Stimulated activated CD4-positive, alpha-beta T cell treated with anti-CD3 and anti-CD28 coated beads, Interleukin-1b, Interleukin-23, amount 100 ng/mL, for 48 hours (primary cell): ENCODE measurements at regions not wholly inside any gene's neighbourhood (a gene's known extent, or its start where the extent isn't known, plus 50 kb on each side); places are given as distances from the start of the nearest gene placed in this dataset.
"Not testable (repeated sequence)": the region's sequence is repeated elsewhere in the genome, so short reads cannot be mapped to it uniquely, and the experiment has no call there.

Experiments used
- DNase-seq: peaks from one replicate; pipeline ENCODE4 v3.0.0-alpha.2; 2020

DNA sequence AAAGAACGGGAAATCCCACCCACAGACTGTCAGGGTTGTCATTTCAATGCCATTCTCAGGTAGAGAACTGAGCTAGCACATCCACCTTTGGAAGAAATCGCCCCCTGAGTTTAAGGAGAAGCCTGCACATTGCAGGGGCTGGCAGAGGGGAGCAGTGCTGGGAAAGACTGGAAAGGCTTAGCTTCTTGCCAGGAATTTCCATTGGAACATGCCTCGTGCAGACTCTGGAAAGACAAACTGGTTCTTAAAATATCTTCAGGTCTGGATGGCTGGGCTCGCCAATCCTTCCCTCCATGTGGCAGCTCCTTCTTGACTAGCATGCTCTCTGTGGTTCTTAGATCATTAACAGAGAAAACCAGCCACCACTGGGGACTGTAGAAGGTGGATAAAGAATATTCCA, 414.1 kb downstream of the TSHZ3 start:
- no peak for DNase-seq

DNA sequence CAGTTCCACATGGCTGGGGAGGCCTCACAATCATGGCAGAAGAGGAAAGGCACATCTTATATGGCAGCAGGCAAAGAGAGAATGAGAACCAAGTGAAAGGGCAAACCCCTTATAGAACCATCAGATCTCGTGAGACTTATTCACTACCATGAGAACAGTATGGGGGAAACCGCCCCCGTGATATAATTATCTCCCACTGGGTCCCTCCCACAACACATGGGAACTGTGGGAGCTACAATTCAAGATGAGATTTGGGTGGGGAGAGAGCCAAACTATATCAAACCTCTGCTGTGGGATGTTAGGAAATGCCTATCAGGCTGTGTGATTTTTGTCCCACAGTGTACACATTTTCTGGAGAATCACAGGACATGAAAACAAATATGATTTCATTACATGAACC, 415.8 kb downstream of the TSHZ3 start:
- DNase-seq = not testable (repeated sequence)

DNA sequence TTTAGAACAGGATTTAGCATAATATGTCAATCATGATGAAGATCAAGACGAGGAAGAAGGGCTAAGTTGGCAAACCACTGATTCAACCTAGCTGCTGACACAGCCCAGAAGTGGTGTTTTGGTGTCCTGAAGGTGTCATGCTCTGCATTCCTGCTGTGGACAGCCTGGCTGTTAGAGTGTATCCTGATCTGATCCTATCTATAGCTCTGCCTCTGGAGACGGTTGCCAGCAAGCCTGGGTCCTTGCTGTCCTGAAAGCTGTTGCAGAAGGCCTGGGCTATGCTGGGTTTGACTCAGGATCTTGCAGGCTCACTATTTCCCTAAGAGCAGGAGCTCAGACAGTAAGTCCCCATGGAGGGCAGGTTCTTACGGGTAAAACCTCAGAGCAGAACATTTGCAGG, 416.4 kb downstream of the TSHZ3 start:
- no peak for DNase-seq

DNA sequence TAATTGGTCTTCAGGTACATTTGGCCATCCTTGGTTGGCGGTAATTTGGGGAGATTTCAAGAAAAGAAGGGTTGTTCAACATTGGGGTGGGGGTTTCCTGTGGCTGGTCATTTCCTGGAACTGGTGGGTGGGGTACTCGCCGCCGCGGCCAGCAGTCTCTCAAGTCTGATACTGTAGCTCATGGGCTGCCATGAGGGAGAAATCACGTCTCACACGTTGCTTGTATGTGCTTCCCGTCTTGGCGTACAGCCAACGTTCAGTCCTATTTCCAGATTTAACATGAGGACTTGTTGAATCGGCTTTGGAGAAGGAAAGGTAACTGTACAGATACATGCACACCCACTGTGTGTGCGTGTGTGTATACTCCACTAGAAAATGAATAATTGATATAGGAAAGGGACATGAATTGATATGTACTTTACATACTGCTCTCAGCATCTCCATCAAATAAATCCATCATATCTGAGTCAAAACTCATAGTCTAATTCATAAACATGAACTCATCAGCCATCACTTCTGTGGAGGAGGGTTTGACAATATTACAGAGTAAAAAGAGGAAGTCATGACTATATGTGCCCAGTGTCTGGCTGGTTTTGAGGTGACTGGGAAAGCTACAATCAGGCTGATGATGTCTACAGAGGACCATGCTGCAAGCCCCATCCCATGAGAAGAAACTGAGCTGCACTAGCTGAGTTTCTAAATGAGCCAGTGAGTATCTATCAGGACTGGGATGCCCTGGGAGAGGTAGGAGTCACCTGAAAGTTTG, 418.1 kb downstream of the TSHZ3 start:
- DNase-seq = no peak

DNA sequence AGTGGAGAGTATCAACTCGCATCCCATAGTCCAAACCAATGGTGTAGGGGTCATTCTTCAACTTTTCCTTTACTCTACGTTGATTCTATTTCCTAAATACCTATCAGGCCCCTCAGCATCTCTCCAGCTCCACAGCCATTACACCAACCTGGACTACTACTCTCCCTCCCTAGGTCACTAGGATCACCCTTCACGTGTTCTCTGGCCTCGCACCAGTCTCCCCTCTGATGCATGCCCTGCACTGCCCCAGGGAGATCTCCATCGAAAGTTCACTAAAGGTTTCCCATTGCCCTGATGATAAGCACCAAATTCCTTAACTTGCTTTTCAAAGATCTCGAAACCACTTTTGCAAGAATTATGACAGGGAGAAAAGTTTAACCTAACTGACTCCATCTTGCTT, 421.5 kb downstream of the TSHZ3 start:
- no peak for DNase-seq

DNA sequence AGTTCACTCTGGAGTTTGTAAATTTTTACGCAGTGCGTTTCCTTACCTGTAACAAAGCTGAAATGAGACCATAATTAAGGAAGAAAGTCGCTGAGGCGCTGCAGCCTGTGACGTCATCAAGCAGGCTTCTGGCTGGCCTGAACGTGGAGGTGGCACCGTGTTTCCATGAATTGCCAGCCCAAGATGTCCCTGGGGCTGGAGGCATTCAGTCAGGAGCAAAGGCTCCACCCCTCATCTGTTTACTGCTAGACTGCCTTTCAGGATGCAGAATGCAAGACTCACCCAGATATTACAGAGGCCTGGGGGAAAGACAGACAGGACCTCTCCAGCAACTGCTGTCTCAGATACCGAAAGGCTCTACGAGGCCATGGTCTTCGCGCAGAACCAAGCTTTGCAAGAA, 424.6 kb downstream of the TSHZ3 start:
- DNase-seq = no peak

DNA sequence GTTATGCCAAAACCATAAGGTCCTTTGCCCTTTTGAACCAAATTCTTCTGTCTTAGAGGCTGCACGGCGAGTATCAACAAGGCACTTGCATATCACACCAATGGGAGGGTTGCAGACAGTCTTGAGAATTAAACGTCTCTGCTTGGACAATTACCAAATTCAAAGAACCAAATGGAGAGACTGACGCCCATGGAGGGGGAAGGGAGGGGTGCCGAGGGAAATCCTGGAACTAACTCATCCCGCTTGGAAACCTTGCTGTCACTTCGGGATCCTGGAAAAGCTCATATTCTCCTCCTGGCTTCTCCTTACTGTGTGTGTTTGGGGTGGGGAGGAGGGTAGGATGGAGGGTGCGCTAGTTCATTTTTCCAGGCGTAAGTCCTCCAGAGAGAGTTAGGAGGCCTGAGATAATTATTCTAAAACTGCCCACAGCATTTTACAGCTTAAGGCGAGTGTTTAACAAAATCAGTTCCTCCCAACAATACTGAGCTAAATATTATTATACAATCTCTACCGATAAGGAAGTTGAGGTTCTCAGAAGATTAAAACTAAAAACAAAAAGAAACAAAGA, 425.1 kb downstream of the TSHZ3 start:
- DNase-seq = no peak

DNA sequence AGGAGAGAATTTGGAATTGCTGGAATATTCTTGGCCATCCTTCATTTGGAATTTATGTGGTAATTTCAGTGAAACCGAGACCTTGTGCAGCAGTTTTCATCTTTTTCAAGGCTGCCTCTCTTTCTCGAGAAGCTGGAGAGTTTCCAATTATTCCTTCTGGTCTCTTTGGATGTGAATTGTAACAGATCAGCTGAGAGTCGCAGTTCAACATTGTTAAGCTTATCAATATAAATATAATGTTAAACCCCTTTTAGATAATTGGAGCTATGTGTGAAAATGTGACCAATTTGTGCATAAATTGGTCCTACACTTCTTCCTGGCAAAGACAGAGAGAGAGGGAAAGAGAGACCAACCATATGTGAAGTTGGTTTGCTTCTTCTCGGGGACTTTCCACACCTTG, 425.6 kb downstream of the TSHZ3 start:
- DNase-seq = no peak

DNA sequence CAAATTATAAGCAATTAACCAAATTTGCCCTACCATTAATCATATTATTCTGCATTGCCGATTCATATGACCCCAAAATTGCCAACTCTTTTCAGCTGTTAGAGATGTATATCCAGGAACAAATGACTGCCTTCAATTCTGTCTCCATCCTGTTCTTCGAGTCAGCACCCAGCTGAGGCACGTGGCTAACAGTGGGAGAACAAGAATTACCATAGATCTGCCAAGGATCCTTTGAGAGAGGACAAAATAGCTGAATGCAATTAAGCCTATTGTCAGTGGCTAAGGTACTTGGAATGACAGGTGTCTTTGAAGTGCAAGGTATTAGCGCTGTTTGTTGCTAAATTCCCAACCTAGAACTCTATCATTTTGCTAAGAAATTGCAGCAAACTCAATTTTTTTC, 426.1 kb downstream of the TSHZ3 start:
- no peak for DNase-seq

DNA sequence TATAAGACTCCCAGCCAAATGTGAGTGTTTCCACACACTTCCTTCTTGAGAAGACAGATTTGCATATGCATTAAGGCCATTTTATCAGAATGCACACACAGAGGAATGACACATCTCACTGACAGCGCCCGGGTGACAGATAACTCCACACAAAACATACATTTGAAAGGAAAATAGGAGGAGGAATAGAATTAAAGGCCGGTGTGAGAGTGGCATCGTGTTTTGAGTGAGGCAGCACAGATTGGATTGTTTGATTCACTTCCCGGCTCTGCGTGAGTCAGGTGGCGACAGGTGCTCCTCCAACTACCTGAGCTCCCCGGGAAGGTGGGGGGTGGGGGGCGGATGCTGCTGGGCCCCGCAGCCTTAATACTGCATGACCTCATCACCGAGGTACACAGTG, 429.0 kb downstream of the TSHZ3 start:
- no peak for DNase-seq

DNA sequence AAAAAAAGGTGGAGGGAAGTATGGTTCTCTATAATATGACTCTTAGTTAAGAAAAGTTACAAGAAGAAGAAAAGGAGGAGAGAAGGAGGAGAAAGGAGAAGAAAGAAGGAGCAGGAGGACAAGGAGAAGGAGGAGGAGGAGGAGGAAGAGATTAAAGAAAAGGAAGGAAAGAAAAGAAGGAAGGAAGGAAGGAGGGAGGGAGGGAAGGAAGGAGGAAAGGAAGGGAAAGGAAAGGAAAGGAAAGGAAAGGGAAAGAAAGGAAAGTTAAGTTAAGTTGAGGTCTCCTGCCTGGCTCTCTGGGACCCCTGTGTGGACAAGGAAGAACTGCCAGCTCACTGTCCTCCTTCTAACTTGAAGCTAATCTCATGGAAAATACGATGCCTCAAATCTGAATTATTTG, 429.5 kb downstream of the TSHZ3 start:
- no peak for DNase-seq

DNA sequence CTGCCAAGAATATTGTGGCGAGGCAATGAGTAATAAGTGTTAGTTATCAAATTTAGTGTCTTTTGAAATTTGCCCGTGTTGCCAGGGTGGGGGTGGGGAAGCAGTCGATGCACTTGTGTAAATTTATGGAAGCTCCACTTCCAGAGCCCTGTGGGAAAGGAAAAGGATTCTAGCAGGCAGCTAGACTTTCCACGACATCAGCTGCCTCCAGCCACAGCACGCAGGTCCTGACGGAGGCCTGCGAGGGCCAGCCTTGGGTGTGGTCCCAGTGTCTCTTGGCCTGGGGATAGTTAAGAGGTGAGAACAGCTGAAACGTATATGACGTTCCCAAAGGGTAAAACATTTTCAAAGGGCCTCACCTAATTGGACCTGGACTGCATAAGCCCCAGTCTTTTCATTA, 433.0 kb downstream of the TSHZ3 start:
- no peak for DNase-seq

DNA sequence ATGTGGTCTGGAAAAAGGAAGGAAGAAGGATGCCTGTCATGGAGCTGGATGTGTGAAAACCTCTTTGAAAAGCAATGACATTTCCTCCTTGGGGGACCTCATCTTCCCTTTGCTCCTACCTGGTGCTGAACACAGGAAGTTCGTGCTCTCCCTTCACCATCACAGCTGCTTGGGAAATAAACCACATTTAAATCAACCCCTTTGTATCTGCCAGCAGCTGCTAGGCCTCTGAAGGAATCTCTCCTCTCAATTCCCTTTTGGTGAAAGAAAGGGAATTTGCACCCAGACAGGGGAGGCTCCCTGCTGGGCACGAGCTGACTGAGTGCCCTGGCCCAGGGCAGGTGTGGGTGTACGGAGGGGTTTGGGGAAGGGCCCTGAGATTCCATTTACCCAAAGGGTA, 437.7 kb downstream of the TSHZ3 start:
- DNase-seq = no peak

DNA sequence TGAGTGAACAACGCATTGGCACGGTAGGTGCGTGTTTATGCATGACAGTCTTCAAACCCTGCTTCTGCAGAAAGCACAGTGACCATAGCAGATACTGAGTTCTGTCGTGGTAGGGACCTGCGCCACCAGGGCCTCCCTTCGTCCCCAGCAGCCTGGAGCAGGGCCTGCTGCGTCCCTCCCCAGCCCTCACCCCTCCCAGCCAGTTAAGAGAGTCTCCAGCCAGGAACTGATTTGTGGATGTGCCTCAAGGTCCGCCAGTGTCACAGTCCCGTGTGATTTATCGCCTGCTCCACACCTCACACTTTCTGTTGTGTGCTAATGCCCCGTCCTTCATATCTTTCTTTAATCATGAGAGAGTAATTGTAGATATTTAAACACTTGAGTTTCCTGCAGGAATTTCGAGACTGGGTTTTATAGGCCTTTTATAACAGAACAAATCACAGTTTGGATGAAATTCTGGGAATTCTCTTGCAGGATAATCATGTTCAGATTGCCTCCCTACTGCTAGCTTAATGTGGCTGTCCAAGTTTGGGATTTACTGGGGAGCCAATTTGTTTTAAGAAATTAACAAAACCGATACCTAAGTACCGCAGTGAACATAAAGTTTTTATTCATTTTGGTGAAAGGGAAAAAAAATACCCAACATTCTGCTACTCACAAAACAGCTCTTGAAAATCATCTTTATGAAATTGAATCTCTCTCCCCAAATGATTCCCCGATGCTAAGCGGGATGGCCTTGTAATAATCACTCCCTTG, 438.6 kb downstream of the TSHZ3 start:
- DNase-seq = no peak

DNA sequence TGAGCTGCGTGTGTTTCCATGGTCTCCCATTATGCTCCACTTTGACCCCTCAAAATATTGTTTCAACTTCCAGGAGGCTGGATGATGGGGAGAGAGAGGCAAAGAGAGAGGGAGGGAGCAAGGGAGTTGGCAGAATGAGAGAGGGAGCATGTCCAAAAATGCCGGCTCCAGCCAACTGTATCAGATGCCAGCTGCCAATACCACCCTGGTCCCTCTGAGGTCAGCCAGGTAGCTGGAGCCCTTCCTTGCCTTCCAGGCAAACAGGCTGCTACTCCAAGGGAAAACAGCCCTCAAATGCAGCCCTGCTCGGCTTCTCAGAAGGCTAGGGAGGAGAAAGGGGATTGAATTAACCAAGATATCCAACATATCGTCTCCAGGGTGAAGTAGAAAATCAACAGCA, 440.0 kb downstream of the TSHZ3 start:
- no peak for DNase-seq

DNA sequence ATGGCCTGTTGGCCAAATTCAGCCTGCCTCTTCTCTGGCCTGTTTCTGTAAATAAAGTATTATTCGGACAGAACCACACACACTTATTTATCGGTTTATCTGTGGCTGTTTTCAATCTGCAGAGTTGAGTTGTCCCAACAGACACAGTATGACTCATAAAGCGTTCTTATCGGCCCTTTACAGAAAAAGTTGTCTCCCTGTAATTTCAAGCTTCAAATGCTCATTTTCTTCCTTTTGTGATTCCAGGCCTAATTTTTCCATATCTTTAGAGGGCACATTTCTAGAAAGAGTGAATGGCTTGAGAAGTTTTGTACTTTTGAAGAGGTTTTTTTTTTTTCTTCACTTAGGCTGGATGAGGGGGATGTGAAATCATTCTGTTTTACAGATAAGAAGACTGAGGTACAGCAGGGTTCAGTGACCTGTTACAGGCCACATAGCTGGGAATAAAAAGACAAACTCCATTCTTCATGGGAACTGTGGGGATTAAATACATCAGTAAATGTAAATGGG, 440.9 kb downstream of the TSHZ3 start:
- DNase-seq = no peak

DNA sequence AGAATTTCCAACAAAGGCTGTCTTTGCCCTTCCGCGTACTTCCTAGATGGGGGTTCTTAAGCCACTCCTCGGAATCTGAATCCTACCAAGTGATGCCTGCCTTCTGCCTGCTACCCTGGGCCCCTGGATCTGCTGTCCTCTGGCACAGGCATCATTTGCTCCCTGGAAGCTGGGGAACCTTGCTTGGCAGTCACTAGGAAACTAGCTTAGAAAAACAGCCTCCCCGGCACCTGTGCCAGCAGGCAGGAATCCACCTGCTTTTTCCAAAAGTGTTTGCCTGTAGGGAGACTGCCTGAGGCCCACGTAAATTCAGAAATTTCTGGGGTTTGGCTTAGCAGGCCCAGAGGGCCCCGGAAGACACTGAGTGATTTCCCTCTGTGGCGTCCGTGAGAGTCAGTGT, 442.4 kb downstream of the TSHZ3 start:
- DNase-seq = no peak

DNA sequence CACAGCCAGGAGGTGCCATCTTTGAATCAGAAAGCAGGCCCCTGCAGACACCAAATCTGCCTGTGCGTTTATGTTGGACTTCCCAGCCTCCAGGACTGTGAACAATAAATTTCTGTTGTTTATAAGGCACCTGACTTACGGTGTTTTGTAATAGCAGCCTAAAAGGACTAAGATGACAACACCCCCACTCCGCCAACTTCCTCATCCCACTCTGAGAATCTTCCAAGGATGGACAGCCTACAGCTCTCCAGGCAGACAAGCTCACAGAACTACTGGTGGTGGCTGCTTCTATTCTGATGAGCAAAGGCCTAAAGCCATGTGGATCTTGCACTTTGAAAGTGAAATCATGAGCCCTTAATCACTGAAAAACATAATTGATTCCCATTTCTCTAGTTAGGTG, 449.2 kb downstream of the TSHZ3 start:
- no peak for DNase-seq

DNA sequence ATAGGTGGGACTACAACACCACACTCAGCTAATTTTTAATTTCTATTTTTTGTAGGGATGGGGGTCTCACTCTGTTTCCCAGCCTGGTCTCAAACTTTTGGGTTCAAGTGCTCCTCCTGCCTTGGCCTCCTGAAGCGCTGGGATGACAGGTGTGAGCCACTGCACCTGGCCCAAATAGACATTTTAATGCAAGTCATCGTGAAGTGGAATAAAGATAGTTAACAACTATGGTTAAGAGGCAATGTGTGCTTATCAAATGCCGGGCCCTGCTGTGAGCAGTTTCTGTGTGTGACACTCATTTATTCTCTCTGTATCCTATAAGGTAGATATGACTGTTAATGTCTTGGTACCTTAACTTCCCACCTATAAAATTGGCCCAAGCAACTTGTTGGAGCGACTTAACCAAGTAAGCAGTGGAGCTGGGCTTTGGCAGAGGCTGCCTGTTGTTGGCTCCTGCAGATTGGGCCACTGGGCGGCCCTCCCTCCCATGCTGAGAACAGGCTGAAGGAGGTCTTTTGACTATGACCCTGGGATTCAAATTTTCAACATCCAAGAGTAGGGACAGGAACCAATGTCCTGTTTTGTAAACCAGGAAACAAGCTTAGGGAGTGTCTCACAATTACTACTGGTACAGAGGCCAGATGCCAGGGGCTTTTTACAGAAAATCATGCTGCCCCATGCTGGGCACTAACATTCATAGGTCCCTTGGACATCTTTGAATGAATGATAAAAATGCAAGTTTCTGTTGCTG, 450.7 kb downstream of the TSHZ3 start:
- no peak for DNase-seq

DNA sequence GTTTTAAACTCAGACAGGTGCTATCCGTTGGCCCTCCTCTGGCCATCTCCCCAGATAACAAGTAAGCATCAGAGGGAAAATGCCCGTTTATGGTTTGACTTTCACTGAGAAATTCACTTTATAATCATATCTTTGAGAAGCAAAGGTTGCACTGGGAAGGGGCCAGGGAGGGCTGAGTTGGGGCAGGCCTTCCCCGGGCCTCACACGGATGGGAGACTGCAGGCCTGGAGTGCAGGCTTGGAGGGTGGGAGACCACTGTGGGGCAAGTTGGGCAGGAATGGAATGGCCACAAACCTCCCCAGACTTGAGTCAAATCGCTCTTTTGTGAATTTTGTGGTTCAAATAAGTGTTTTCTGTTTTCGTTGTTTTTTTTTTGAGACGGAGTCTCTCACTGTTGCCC, 451.7 kb downstream of the TSHZ3 start:
- no peak for DNase-seq

DNA sequence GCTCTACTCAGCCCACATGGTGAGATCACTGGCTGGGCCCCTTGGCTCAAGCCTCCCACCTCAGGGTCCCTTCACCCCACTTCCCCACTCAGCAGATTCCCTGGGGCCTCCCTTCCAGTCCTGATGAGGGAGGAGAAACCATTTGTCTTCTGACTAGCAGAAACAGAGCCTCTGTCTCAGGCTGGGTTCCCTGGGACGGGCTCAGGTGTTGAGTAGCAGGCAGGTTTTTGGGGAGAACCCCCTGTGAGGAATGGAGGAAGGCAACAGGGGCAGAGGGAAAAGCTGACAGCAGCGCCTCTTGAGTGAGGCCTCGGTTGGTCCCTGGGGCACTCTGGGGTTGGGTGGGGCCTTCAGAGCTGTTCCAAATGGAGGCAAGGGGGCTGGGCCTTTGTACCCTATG, 452.2 kb downstream of the TSHZ3 start:
- DNase-seq = no peak

DNA sequence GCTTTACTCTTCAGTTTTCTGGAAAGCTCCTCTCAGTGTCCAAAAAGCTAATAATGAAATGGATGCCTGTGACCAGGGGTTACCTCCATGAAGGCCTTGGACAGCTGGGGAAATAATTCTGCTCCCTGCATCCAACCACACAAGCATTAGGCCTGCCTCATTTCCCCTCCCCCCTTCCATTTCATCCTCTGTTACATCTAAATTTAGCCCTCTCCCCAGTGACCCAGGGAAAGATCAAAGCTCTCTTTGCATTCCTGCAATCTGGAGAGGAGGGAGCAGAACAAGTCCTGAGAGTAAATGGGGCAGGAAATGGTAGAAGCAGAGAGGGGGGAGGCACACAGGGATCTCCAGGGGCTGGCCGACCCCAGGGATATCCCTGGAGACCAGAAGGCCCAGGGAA, 452.7 kb downstream of the TSHZ3 start:
- no peak for DNase-seq

DNA sequence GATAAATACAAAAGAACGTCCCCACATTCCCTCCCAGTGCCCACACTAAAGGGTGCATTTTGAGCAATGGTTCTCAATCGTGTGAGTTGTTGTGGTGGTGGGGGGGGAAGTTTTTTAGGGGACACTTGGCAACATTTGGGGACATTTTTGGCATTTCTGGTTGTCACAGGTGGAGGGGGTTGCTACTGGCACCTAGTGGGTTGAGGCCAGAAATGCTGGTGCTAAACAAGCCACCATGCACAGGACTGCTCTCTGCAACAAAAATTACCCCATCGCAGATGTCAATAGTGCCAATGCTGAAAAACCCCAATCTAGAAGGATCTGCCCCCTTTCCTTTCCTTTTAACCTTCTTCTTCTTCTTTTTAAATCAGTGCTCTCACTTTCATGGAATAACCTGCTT, 453.3 kb downstream of the TSHZ3 start:
- no peak for DNase-seq

DNA sequence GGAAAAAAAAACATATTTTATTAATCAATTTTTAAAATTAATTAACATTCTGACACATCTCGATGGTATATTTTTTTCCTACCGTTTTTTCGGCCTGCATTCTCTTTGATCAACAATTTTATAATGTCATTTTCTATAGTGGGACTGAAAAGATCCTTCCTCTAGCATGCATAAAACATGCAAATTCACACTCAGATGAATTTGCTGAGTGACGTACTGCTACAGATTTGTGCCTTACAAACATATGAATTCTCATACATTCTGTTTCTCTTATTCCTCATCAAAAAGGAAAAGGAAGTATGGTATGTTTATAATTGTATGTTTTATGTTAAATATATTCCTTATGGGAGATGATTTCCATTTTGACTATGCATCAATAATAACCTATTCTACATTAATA, 458.2 kb downstream of the TSHZ3 start:
- no peak for DNase-seq
